SU-DHL-6 (cell line): ENCODE measurements at regions not wholly inside any gene's neighbourhood (a gene's known extent, or its start where the extent isn't known, plus 50 kb on each side); places are given as distances from the start of the nearest gene placed in this dataset.

ENCODE experiments used
- CTCF ChIP-seq: fragments of 200-600 bp; sonication (generic); IDR thresholded peaks from one replicate; pipeline ENCODE4 v1.5.1; 2017; ENCODE audit warnings: antibody characterized with exemption, mild to moderate bottlenecking, low read length, moderate library complexity; ENCODE audit not compliant: insufficient read depth, poor library complexity, severe bottlenecking
- EZH2phosphoT487 ChIP-seq: fragments of 200-600 bp; sonication (generic), shearing (Covaris generic); conservative IDR thresholded peaks from 2 replicates; pipeline ENCODE4 v1.6.1; 2018; ENCODE audit warnings: mild to moderate bottlenecking, antibody characterized with exemption, low read length, moderate library complexity, mixed read lengths

GRCh38 chrX:49767236-49767635 is 61.9 kb upstream of the PAGE4 start:
- TF ChIP-seq CTCF, result no peak
- no peak for TF ChIP-seq EZH2phosphoT487
